GM19043 (cell line): ENCODE measurements at regions not wholly inside any gene's neighbourhood (a gene's known extent, or its start where the extent isn't known, plus 50 kb on each side); places are given as distances from the start of the nearest gene placed in this dataset.
"Not testable (repeated sequence)": the region's sequence is repeated elsewhere in the genome, so short reads cannot be mapped to it uniquely, and the experiment has no call there.

ENCODE experiments used
- ATAC-seq: cut with Tn5 transposase; IDR thresholded peaks from one replicate; pipeline ENCODE4 v1.9.1; 2021; ENCODE audit warnings: low read depth; ENCODE audit not compliant: unreplicated experiment

- ATAC-seq, result no peak
Observed at GRCh38 chr3:163368168-163368567, 1710.1 kb downstream of the SI start.

GRCh38 chr3:163364717-163365116 lies 1713.6 kb downstream of the SI start:
- no peak for ATAC-seq

- ATAC-seq, result no peak
Observed at GRCh38 chr3:163362151-163362550, 1716.1 kb downstream of the SI start.

- ATAC-seq, result not testable (repeated sequence)
Observed at GRCh38 chr3:163361357-163361878, 1716.9 kb downstream of the SI start.

- ATAC-seq, result no peak
Observed at GRCh38 chr3:163347944-163348343, 1730.4 kb downstream of the SI start.

GRCh38 chr3:163335429-163335828 lies 1742.9 kb downstream of the SI start:
- ATAC-seq, result no peak

- ATAC-seq, result no peak
Observed at GRCh38 chr3:163328680-163329079, 1749.6 kb downstream of the SI start.

- no peak for ATAC-seq
Observed at GRCh38 chr3:163327086-163327485, 1751.2 kb downstream of the SI start.

GRCh38 chr3:163315786-163316185 lies 1762.5 kb downstream of the SI start:
- no peak for ATAC-seq

GRCh38 chr3:163306405-163306804 lies 1771.9 kb downstream of the SI start:
- ATAC-seq, result no peak

GRCh38 chr3:163273694-163274093 lies 1777.1 kb downstream of the OTOL1 start:
- ATAC-seq, result no peak

GRCh38 chr3:163266731-163267130 lies 1770.1 kb downstream of the OTOL1 start:
- ATAC-seq, result no peak

GRCh38 chr3:163261618-163262017 lies 1765.0 kb downstream of the OTOL1 start:
- ATAC-seq, result no peak

- no peak for ATAC-seq
Observed at GRCh38 chr3:163261056-163261455, 1764.4 kb downstream of the OTOL1 start.

GRCh38 chr3:163218336-163218735 lies 1721.7 kb downstream of the OTOL1 start:
- ATAC-seq, result no peak

- no peak for ATAC-seq
Observed at GRCh38 chr3:163213838-163214237, 1717.2 kb downstream of the OTOL1 start.

- no peak for ATAC-seq
Observed at GRCh38 chr3:163196815-163197374, 1700.3 kb downstream of the OTOL1 start.

GRCh38 chr3:163196245-163196644 lies 1699.6 kb downstream of the OTOL1 start:
- no peak for ATAC-seq

- ATAC-seq, result no peak
Observed at GRCh38 chr3:163185721-163186350, 1689.2 kb downstream of the OTOL1 start.

- no peak for ATAC-seq
Observed at GRCh38 chr3:163175970-163176369, 1679.4 kb downstream of the OTOL1 start.

- ATAC-seq, result not testable (repeated sequence)
Observed at GRCh38 chr3:163172513-163172912, 1675.9 kb downstream of the OTOL1 start.

GRCh38 chr3:163166197-163166596 lies 1669.6 kb downstream of the OTOL1 start:
- no peak for ATAC-seq
